GM18873 (cell line): ENCODE measurements at regions not wholly inside any gene's neighbourhood (a gene's known extent, or its start where the extent isn't known, plus 50 kb on each side); places are given as distances from the start of the nearest gene placed in this dataset.
"Not testable (repeated sequence)": the region's sequence is repeated elsewhere in the genome, so short reads cannot be mapped to it uniquely, and the experiment has no call there.

ENCODE experiments used
- ATAC-seq: cut with Tn5 transposase; IDR thresholded peaks from one replicate; pipeline ENCODE4 v1.9.1; 2021; ENCODE audit warnings: mild to moderate bottlenecking, moderate library complexity, moderate number of reproducible peaks; ENCODE audit not compliant: unreplicated experiment, low FRiP score

DNA sequence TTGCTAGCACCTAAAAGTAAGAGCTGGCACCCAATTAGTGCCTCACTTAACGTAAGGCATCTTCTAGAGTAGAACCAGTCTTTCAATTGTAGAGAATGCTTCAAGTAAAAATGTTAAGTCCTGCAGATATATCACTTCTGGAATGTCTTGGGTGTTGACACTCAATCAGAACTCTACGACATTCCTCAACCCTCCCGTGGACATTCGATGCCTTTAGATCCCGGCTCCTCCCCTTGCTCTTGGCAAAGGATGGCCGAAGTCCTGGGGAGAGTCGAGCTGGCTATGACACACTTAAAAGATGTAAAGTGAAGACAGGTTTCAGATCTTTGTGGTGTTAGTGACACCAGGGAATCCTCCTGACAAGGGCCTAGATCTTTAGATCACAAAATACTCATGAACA lies 87.5 kb upstream of the ERCC6L2 start:
- ATAC-seq = no peak

DNA sequence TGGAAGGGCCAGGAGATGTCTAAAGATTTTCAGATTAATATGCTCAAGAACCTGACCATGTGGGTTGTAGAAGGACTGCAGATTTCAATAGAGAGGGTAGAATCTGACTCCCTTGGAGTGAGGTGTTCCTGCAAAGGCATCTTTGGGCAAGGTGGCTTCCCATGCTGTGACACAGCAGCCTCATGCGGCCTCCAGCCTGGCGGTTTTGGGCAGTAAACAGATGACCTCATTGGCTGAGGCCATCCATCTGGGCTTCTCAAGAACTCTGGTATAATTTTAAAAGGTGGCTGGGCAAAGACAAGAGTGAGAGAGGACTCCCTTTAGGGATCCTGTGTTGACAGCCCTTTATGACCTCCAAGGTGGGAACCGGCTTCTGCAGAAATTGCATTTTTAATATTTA lies 90.3 kb upstream of the ERCC6L2 start:
- no peak for ATAC-seq

GRCh38 chr9:95784318-95784717 lies 91.2 kb upstream of the ERCC6L2 start:
- no peak for ATAC-seq

- ATAC-seq = no peak
Observed at GRCh38 chr9:95783426-95783975, 92.0 kb upstream of the ERCC6L2 start.

GRCh38 chr9:95780751-95781150 lies 94.7 kb upstream of the ERCC6L2 start:
- ATAC-seq = no peak

DNA sequence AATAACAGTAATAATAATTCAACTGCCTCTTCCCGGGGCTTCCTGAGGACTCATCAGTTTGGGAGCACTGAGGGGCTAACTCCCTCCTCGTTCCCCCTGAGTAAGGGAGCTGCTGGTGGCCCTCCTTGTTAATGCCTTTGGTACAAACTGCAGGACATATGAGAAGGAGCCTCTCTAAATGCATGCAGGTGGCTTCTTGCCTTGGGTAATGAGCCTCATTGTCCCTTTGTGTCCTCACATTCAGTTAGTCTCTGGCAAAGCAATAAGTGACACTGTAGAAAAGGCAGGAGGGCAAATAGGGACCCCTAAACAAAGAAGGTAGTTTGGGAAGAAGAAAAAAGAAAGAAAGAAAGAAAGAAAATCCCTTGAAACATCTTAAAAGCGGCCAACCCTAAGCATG lies 95.4 kb upstream of the ERCC6L2 start:
- no peak for ATAC-seq

DNA sequence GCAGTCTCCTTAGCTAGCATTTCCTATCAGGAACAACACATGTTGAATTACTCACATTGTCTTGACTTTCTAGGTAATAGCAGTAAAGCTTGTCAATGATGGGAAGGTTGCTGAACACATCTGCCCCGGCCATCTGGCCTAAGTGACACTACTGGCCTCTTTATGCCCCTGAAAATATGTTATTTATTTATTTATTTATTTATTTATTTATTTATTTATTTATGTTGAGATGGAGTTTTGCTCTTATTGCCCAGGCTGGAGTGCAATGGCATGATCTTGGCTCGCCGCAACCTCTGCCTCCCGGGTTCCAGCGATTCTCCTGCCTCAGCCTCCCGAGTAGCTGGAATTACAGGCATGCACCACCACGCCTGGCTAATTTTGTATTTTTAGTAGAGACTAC lies 95.9 kb upstream of the ERCC6L2 start:
- ATAC-seq = not testable (repeated sequence)

DNA sequence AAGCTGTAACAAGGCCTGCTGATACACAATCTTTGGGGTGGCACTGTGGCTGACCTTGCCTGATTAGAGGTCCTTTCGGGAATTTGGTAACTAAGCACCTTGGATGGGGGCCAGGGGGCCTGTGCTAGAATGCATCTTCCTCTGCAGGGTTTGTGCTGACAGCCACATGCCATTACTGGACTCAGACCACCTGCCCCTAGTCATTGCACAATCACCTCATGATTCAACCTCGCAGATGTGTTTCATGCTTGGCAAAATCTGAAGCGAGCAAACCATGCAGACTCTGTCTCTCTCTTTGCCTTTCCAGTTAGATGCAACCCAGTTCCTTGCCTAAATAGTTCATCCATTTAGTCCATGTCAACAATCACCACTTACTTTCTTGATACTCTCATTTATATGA lies 96.5 kb upstream of the ERCC6L2 start:
- ATAC-seq = no peak

- ATAC-seq = no peak
Observed at GRCh38 chr9:95777136-95777535, 98.4 kb upstream of the ERCC6L2 start.

DNA sequence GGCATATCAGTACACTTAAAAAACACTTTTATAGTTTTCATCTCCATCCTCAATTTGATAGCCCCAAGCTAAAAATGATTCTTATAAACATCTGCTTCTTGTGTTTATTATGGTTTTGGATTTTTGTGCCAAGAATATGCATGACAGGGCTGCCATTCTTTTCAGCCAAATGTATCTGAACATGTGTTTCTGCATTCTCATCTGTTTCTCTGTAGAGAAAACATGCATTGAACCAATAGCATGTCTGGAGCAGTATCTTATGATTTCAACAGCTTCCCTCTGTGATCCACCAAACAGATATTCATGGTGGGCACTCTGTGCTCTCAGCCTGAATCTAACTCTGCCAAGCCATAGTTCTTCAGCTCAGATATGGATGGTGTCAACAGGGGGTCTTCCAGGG lies 99.3 kb upstream of the ERCC6L2 start:
- no peak for ATAC-seq

GRCh38 chr9:95775191-95775590 lies 100.3 kb upstream of the ERCC6L2 start:
- no peak for ATAC-seq

GRCh38 chr9:95773053-95773418 lies 102.5 kb upstream of the ERCC6L2 start:
- no peak for ATAC-seq

DNA sequence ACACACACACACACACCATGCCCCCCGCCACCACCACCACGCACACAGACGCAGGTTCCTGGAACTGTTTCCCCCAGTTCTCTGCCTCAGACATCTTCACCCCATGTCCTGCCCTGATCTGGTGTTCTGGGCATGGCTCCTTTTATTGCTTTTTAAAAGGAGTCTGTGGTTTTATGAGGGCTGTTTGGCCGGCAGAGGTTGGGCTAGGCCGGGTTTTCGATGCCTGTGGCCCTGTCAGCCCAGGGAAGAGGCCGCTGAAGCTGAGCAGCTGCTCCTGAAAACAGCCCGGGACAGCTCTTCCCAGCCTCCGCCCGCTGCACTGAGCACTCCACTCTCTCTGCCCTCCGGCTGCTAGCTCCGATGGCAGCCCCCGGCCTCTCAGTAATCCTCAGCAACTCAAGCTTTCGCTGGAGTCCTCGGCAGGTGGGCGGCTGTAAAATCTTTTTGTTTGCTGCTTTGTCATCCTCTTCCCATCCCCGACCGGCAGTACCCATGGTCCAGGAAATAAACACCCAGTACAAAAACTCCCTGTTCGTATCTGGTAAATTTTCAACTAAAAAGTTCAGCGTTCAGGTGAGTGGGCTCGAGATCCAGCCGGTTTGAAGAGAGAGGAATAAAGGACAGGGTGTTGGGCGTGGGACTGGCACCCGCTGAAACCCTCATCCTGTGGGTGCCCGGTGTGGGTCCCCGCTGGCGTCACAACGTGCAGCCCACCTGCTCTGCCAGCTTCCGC lies 103.0 kb upstream of the ERCC6L2 start:
- ATAC-seq = no peak

GRCh38 chr9:95771556-95772246 lies 103.8 kb upstream of the ERCC6L2 start:
- ATAC-seq = no peak

- no peak for ATAC-seq
Observed at GRCh38 chr9:95770653-95771131, 104.8 kb upstream of the ERCC6L2 start.

DNA sequence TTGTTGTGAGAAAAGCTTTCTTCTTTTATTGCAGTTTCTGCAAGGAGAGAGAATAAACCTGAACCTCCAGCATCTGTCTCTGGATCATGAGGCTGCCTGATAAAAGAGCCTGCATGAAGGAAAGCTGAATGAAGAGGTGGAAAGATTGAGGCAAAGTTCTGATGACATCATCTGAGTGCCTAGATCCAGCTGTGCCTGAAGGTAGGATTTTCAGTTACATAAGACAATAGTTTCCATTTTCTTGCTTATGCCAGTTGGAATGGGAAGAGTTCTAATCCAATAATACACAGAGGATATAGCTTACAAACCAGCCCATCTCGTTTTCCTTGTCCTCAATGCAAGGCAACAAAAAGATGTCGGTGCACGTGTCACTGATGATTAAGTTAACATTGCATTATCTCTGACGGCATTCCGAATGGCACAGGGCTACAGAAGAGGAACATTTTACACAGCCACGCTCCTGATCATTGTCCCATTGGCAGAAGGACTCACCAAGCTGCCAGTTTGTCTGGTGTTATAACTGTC lies 105.5 kb upstream of the ERCC6L2 start:
- no peak for ATAC-seq

GRCh38 chr9:95769473-95769872 lies 106.0 kb upstream of the ERCC6L2 start:
- no peak for ATAC-seq

DNA sequence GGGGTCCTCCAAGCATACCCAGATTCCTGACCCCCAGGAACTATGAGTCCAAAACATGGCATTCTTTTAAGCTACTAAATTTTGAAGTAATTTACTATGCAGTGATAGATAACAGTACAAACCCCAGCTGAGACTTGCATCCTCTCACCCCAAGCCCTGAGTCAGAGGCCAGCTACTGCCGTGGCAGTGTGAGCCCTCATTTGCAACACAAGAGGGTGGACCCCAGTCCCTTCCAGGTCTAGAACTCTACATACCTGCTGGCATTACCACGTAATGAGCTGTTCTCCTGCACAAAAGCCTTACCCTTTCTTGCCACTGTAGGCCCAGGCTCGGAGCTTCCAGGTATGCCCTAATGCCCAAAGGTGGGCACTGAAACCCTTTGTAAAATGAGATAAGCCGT lies 108.6 kb upstream of the ERCC6L2 start:
- ATAC-seq = no peak

DNA sequence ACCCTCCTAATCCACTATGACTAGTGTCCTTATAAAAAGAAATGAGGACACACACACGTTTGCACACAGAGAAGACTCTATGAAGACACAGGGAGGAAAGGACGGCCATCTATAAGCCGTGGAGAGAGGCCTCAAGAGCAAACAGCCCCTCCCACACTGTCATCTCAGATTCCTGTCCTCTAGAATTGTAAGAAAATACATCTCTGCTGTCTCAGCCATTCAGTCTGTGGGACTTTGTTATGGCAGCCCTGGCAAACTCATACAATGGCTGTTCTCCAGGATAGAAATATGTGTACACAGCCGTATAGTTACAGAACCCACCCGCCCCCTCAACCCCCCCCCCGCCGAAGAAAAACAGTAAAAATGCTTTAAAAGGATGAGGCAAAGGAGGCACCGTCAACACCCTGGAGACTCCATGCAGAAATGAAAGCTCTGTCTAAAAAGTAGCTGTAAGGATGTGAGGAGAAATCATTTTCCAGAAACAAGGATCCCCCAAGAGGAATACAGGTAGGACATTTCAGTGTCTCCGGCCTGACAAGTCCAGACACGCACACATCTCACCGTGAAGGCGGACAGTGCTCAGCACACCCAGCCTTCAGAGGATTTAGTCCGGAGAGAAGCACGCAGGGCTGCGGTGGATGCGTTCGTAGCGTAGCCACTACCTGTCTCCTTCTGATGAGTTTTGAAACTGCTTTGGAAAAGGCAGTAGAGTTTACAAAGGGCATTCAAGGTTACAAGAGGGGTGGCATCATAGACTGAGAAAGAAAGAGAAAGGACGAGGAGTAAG lies 110.8 kb upstream of the ERCC6L2 start:
- no peak for ATAC-seq

GRCh38 chr9:95763983-95764382 lies 111.5 kb upstream of the ERCC6L2 start:
- ATAC-seq = no peak

DNA sequence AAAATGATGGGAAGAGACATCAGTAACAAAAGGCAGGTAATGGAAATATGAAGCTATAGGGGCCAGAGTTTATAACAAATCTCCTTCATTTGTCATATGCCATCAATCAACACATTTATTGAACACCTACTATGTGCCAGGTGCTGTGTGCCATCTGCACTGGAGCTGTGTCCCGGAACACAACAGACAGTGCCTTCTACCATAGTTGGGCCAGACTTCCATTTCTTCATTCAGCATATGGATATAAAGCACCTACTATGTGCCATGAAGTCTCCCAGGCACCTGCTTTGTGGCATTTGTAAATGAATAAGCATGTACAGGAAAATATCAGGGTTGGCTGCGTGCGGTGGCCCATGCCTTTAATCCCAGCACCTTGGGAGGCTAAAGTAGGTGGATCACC lies 112.5 kb upstream of the ERCC6L2 start:
- ATAC-seq = no peak
